Cerebellar cortex (tissue), 1 donor: ENCODE measurements at regions not wholly inside any gene's neighbourhood (a gene's known extent, or its start where the extent isn't known, plus 50 kb on each side); places are given as distances from the start of the nearest gene placed in this dataset.

ENCODE experiments used
- DNase-seq: peaks from one replicate; pipeline ENCODE4 v3.0.0-alpha.2; 2015; ENCODE audit warnings: low spot score

DNA sequence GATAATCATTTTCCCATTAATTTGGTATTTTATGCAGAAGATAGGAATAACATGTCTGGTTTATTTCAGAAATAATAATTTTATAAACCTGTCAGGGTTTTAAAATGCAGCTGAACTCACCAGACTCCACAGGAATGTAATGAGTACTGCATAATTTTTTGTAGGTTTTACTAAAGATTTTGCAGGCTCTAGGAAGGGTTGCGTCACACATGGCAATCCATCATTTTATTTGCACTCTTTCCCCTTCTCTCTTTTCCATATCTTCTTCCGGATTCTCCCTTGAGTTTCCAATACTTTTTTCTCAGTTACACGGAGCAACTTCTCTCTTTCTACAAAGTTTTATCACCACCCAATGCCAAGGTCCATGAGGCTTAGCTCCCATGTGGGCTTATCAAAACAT lies 234.7 kb downstream of the NFKBIZ start:
- DNase-seq: no peak

GRCh38 chr3:102084704-102085103 lies 235.4 kb downstream of the NFKBIZ start:
- DNase-seq: no peak

DNA sequence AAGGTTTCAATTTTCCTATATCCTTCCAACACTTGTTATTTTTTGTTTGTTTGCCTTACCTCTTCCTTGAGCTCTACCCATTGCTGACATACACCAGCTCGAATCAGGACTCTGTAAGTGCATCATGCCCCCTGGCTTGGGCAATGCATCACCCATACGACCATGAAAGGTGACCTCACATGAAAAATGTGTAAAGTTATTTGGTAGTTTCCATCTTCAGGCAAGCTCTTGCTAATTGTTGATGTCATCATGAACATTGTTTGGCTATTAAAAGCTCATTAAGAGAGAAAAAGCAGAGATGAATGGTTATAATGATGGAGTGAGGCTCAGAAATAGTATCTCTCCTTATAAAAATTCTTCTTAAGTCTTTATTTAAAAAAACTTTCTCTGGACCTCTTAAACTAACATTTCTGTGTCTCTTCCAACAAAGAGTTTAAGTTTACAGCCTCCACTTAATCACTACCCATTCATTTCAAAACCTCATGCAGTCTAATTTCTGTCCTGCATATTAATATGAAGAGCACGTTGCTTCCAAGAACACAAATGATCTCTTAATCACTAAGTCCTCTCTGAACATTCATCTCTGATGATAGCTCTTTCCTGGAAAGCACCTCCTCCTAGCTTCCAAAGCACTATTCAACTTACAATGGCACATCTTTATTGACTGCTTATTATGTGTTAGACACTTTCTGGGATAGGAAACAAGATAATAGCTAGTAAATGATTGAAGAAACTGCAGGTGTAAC lies 236.3 kb downstream of the NFKBIZ start:
- DNase-seq: no peak

- no peak for DNase-seq
These were observed 237.9 kb downstream of the NFKBIZ start for GRCh38 chr3:102087236-102087635.

DNA sequence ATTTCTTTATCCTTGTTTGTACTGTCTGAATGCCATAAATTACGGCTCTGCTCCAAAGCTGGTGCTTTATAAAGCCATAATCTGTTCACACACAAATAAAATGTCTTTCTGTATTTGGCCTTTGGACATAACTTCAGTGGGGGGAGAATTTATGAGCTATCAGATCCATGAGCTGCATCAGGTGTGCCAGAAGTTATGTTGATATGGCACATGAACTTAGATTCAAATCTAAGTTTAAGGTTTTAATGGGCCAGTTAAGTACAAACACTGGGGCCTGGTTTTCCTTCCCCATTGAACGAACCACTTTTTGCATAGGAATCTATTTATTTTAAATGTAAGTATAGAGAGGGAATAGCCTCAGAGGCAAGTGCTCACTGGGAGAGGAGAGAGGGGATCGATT lies 239.9 kb downstream of the NFKBIZ start:
- DNase-seq: no peak

GRCh38 chr3:102089904-102090720 lies 240.8 kb downstream of the NFKBIZ start:
- DNase-seq: no peak

DNA sequence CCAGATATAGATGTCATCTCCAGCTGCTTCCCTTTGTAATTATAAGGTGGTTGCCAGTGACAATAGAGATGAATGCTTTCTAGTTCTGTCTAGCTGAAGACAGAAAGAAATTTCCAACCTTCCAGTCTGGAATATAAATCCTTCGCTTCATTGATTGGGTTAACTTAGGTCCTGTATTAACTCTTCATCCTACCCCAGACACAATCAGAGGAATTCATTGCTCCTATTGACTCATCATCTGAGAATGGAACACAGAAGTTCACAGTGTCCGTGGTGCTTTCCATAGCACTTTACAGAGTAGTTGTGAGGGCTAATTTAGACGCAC lies 241.4 kb downstream of the NFKBIZ start:
- no peak for DNase-seq

- no peak for DNase-seq
These were observed 242.0 kb downstream of the NFKBIZ start for GRCh38 chr3:102091358-102091757.

DNA sequence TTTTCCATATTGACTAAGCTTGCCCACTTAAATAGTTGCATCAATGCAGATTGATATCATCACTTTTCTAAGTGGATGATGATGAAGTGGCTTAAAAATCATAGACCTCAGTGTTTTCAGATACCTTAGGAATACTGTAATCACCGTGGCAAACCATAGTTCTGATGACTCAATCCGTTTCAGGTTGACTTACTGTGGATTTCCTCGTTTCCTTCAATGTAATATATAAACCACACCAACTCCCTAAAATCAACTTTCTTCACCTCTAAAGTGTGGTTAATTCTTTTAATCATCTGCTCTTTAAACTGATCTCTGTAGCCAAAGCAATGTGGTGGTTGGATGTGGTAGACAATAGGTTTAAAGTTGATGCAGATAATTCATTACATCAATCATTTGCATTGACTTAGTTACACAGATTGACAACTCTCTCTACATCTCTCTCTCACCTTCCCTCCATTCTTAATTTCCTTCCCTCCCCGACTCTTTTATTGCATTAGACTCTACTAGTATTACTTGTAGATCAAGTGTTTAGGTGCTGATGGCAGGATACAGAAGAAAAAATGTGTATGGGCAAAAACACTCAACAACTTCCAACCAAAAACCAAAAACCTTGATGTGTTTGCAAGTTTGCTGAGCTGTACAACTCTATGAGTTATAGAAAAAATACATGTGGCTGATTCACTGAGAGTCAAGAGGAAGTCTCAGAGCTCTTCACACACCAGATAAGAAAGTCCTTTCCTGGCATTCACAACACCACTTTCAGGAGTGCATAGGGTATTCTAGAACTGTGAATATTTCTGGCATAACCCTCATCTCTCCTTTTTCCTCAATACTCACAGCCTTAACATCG lies 243.5 kb downstream of the NFKBIZ start:
- no peak for DNase-seq

GRCh38 chr3:102094506-102094905 lies 245.2 kb downstream of the NFKBIZ start:
- DNase-seq: no peak

DNA sequence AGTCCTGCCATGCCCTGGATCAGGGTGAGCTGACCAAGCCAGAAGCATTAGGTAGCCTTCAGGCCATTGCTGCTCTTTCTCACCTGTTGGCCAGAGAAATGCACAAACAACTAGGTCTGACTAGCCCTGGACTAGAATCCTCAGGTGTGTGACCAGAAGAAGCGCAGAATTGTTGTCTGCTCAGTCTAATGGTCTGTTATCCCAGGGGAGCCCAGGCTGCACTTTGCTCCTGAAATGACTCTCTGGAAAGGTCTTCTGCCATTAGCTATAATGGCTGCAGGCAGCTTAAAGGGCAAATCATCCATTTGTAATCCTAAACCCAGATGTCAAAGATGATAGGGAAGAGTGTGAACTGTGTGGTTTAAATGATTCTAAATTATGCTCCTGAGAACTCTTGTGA lies 246.1 kb downstream of the NFKBIZ start:
- DNase-seq: no peak

DNA sequence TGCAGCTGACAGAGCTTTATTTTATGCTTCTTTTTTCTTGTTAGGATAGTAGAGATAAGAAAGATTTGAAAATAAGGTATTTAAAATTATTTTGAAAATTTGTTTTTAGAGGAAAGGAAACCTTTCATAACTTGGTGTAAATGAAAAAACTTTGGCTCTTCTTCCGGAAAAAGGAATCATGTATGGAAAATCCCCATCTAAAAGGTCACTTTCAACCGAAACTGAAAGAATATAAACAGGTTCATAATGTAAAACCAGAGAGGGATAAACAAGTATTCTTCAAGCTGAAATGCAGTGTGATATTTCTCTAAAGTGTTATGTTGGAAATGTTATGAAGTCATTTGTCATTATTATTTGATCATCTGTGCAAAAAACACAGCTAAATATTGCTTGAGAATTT lies 246.8 kb downstream of the NFKBIZ start:
- DNase-seq: no peak

DNA sequence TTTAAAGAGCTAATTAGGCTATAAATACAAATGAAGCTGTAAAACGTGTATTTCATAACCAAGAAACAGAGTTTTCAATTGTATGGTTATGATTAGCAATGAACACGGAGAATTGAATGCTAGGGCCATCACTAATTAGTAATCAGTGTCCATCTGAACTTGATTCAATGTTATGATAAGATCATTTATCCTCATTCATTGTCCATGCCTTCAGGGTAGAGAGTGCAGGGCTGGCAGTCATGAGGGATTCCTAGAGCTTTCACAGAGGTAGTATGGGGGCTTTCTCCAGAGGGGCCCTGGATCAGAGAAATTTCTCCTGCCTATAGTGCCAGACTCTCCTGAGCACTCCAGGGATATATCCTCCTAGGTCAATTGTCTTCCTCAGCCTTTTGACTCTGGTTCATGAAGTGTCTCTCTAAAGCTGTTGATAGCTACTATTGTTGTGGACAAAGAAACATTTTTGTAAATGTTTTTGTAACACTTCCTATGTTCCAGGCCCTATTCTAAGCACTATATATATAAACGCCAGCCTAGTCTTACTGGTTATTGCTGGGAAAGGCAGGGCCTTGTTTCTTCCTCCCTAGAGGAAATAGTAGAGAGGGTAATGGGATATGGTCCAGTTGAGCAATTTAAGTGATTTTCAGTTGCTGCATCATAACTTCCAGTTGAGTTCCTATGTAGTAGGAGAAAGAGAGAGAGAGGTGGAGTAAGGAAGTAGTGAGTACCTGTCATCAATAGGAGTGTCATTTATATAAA lies 249.0 kb downstream of the NFKBIZ start:
- DNase-seq: no peak

- DNase-seq: no peak
These were observed 250.6 kb downstream of the NFKBIZ start for GRCh38 chr3:102099913-102100312.

DNA sequence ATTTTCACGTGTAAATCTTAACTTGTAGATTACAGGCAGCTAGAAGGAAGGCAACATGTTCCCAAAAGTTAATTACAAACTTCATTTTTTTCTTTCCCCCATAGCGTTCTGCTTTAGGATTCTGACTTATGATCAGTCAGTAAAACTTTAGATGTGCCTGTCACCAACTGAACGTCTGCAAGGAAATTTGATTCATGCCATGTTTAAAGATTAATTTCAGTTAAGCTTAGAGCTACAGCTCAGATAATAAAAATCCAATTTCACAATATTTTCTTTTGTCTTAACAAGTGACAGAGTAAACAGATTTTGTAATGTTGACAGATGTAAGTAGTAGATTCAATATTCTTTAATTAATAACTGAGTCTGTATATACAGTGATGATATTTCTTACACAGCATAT lies 253.1 kb downstream of the NFKBIZ start:
- no peak for DNase-seq

GRCh38 chr3:102104033-102104432 lies 254.7 kb downstream of the NFKBIZ start:
- no peak for DNase-seq

- no peak for DNase-seq
These were observed 255.9 kb downstream of the NFKBIZ start for GRCh38 chr3:102105193-102105592.

DNA sequence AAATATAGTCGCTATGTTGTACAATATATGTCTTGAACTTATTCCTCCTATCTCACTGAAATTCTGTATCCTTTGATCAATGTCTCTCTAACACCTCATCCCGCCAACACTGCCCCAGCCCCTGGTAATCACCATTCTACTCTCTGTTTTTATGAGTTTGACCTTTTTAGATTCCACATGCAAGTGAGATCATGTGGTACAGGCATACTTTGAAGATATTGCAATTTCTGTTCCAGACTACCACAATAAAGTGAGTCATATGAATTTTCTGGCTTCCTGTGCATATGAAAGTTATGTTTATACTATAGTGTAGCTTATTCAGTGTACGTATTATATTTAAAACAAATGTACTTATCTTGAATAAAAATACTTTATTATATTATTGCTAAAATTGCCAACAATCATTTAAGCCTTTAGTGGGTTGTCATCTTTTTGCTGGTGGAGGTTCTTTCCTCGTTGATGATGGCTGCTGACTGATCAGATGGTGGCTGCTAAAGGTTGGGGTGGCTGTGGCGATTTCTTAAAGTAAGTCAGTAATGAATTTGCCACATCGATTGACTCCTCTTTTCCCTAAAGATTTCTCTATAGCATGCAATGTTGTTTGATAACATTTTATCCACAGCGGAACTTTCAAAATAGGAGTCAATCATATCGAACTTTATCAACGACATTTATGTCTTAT lies 257.2 kb downstream of the NFKBIZ start:
- no peak for DNase-seq

- no peak for DNase-seq
These were observed 263.5 kb downstream of the NFKBIZ start for GRCh38 chr3:102112704-102113230.

- no peak for DNase-seq
These were observed 264.2 kb downstream of the NFKBIZ start for GRCh38 chr3:102113421-102114041.
